OCI-LY1 (cell line): ENCODE measurements at regions not wholly inside any gene's neighbourhood (a gene's known extent, or its start where the extent isn't known, plus 50 kb on each side); places are given as distances from the start of the nearest gene placed in this dataset.

Experiments
- H2AFZ ChIP-seq: fragments of 200-600 bp; sonication (generic), shearing (Covaris generic); 2 replicates; pipeline ENCODE4 v1.6.0; 2014; ENCODE audit warnings: antibody characterized with exemption, mild to moderate bottlenecking, low read length
- H3F3A ChIP-seq: fragments of 200-600 bp; sonication (generic), shearing (Covaris generic); 2 replicates; pipeline ENCODE4 v1.6.0; 2014; ENCODE audit warnings: mild to moderate bottlenecking, antibody characterized with exemption, low read length, moderate library complexity; ENCODE audit not compliant: insufficient read depth
- H3K27ac ChIP-seq: fragments of 200-600 bp; sonication (generic); 2 replicates; pipeline ENCODE4 v1.5.1; 2014; ENCODE audit warnings: low read length, mixed run types, mild to moderate bottlenecking, low read depth; ENCODE audit not compliant: poor library complexity, severe bottlenecking
- H3K27me3 ChIP-seq: fragments of 200-600 bp; sonication (generic); 2 replicates; pipeline ENCODE4 v1.6.0; 2014; ENCODE audit warnings: antibody characterized with exemption, mild to moderate bottlenecking, low read length, moderate library complexity; ENCODE audit not compliant: insufficient read depth
- H3K36me3 ChIP-seq: fragments of 200-600 bp; sonication (generic); 2 replicates; pipeline ENCODE4 v1.6.1; 2014; ENCODE audit warnings: mild to moderate bottlenecking, antibody characterized with exemption, low read length, moderate library complexity, mixed read lengths; ENCODE audit not compliant: insufficient read depth
- H3K4me1 ChIP-seq: fragments of 200-600 bp; sonication (generic); 2 replicates; pipeline ENCODE4 v1.5.1; 2014; ENCODE audit warnings: mild to moderate bottlenecking, low read length, moderate library complexity; ENCODE audit not compliant: insufficient read depth, severe bottlenecking
- H3K4me2 ChIP-seq: fragments of 200-600 bp; sonication (generic), shearing (Covaris generic); 2 replicates; pipeline ENCODE4 v1.6.1; 2014; ENCODE audit warnings: low read length
- H3K4me3 ChIP-seq: fragments of 200-600 bp; sonication (generic); 2 replicates; pipeline ENCODE4 v1.5.1; 2014; ENCODE audit warnings: low read length, low read depth, mild to moderate bottlenecking, mixed read lengths; ENCODE audit not compliant: poor library complexity, severe bottlenecking
- H3K79me2 ChIP-seq: fragments of 200-600 bp; shearing (Covaris generic); 2 replicates; pipeline ENCODE4 v1.6.1; 2016; ENCODE audit warnings: mixed run types, low read length, mixed read lengths; ENCODE audit not compliant: insufficient read depth
- H3K9ac ChIP-seq: fragments of 200-600 bp; sonication (generic), shearing (Covaris generic); 2 replicates; pipeline ENCODE4 v1.6.1; 2014; ENCODE audit warnings: mild to moderate bottlenecking, low read length, mixed read lengths
- H3K9me2 ChIP-seq: fragments of 200-600 bp; sonication (generic), shearing (Covaris generic); 2 replicates; pipeline ENCODE4 v1.6.1; 2014; ENCODE audit warnings: low read depth, mild to moderate bottlenecking, low read length, mixed read lengths
- H3K9me3 ChIP-seq: fragments of 200-600 bp; shearing (Covaris generic); 2 replicates; pipeline ENCODE4 v1.6.1; 2014; ENCODE audit warnings: low read length, mixed read lengths
- H4K20me1 ChIP-seq: fragments of 200-600 bp; sonication (generic), shearing (Covaris generic); 2 replicates; pipeline ENCODE4 v1.6.0; 2016; ENCODE audit warnings: mild to moderate bottlenecking, low read length; ENCODE audit not compliant: insufficient read depth
- CTCF ChIP-seq: fragments of 200-600 bp; sonication (generic), shearing (Covaris generic); IDR thresholded peaks from 2 replicates; pipeline ENCODE4 v1.5.1; 2017; ENCODE audit warnings: mild to moderate bottlenecking, antibody characterized with exemption, low read length, moderate library complexity, mixed read lengths
- EZH2 ChIP-seq: fragments of 200-600 bp; sonication (generic), shearing (Covaris generic); IDR thresholded peaks from 2 replicates; pipeline ENCODE4 v1.8.0; 2017; ENCODE audit warnings: borderline replicate concordance, mixed run types, mild to moderate bottlenecking, antibody characterized with exemption, low read length, moderate library complexity, mixed read lengths

- H3F3A ChIP-seq = no peaks in the 10 kb centered on the region
- H3K4me1 ChIP-seq = no peaks in the 10 kb centered on the region
- H3K9me2 ChIP-seq = no peaks in the 10 kb centered on the region
- H2AFZ ChIP-seq = no peak overlapping the region
- TF ChIP-seq CTCF (no peak), EZH2 (no peak)
- H3K36me3 ChIP-seq = no peaks in the 10 kb centered on the region
- no peak overlapping the region for H3K4me2 ChIP-seq
- H3K79me2 ChIP-seq = no peaks in the 10 kb centered on the region
- no peak overlapping the region for H3K9ac ChIP-seq
- no peaks in the 10 kb centered on the region for H4K20me1 ChIP-seq
- H3K9me3 ChIP-seq = no peaks in the 10 kb centered on the region
- no peak overlapping the region for H3K4me3 ChIP-seq
- H3K27ac ChIP-seq = no peak overlapping the region
- H3K27me3 ChIP-seq = no peaks in the 10 kb centered on the region
Observed at GRCh38 chr1:112806090-112806642, 91.0 kb upstream of the PPM1J start.

GRCh38 chr1:112805155-112805853 lies 90.2 kb upstream of the PPM1J start:
- H3F3A ChIP-seq = no peaks in the 10 kb centered on the region
- no peaks in the 10 kb centered on the region for H3K9me2 ChIP-seq
- H3K9me3 ChIP-seq = no peaks in the 10 kb centered on the region
- no peak overlapping the region for H3K4me3 ChIP-seq
- TF ChIP-seq CTCF = no peak
- TF ChIP-seq EZH2 = no peak
- H3K4me1 ChIP-seq = no peaks in the 10 kb centered on the region
- no peak overlapping the region for H3K4me2 ChIP-seq
- H4K20me1 ChIP-seq = no peaks in the 10 kb centered on the region
- no peaks in the 10 kb centered on the region for H3K36me3 ChIP-seq
- H3K9ac ChIP-seq = no peak overlapping the region
- no peaks in the 10 kb centered on the region for H3K79me2 ChIP-seq
- H3K27ac ChIP-seq = no peak overlapping the region
- H2AFZ ChIP-seq = no peak overlapping the region
- H3K27me3 ChIP-seq = no peaks in the 10 kb centered on the region

GRCh38 chr1:112803906-112804762 lies 89.0 kb upstream of the PPM1J start:
- Histone ChIP-seq H3K4me1 (no peaks in the 10 kb centered on the region), H3K9me3 (no peaks in the 10 kb centered on the region), H3K27ac (no peak overlapping the region), H3K27me3 (no peaks in the 10 kb centered on the region; the same call in 1 of the 2 replicates), H3K9me2 (no peaks in the 10 kb centered on the region), H2AFZ (no peak overlapping the region), H3K4me2 (no peak overlapping the region), H3K79me2 (no peaks in the 10 kb centered on the region), H3K9ac (no peak overlapping the region), H3K36me3 (no peaks in the 10 kb centered on the region), H4K20me1 (no peaks in the 10 kb centered on the region), H3K4me3 (no peak overlapping the region), H3F3A (no peaks in the 10 kb centered on the region)
- TF ChIP-seq CTCF (peak; percentile 77), EZH2 (no peak)
